A549 (cell line): ENCODE measurements at regions not wholly inside any gene's neighbourhood (a gene's known extent, or its start where the extent isn't known, plus 50 kb on each side); places are given as distances from the start of the nearest gene placed in this dataset.

Source experiments
- ATAC-seq, 2 experiments: fragments of 200-7000 bp in 1 of 2; fragments of >200 bp in 1 of 2; cut with Nextera tagmentation in 1 of 2; cut with Tn5 transposase in 1 of 2; 3 replicates each; pipeline versions ENCODE4 v1.8.0 to v1.9.1; 2018 to 2020; ENCODE audit warnings: mild to moderate bottlenecking in 1 of 2, moderate library complexity in 1 of 2
- CTCF ChIA-PET: fragments of 300-600 bp; sonication (Branson Sonifier 250); formaldehyde crosslinking; extraction: SDS; loops from one replicate; lab custom pipeline; 2021; ENCODE audit warnings: antibody characterized with exemption, inconsistent platforms; lab: Yijun Ruan, JAX
- POLR2A ChIA-PET: fragments of 350-600 bp; formaldehyde crosslinking; extraction: SDS; loops from one replicate; lab custom pipeline; 2021; ENCODE audit warnings: antibody characterized with exemption, inconsistent platforms; lab: Yijun Ruan, JAX
- DNase-seq, 2 experiments: peaks; one replicate each; pipeline versions ENCODE4 v3.0.0 to v3.0.0-alpha.2; 2011 to 2016; ENCODE audit warnings: low read depth in 1 of 2, low spot score in 1 of 2
- FAIRE-seq: peaks from 2 replicates; lab custom pipeline; 2011; peaks lifted over from hg19 to GRCh38; lab: Jason Lieb, UNC
- H3K27ac ChIP-seq, 2 experiments: fragments of >200 bp; sonication (Bioruptor Twin); formaldehyde crosslinking; 3 replicates each; pipeline ENCODE4 v1.5.1; 2016 to 2017
- H3K4me1 ChIP-seq: fragments of >200 bp; sonication (Bioruptor Twin); formaldehyde crosslinking; 3 replicates; pipeline ENCODE4 v1.6.1; 2016
- H3K4me2 ChIP-seq: fragments of >200 bp; sonication (Bioruptor Twin); formaldehyde crosslinking; 3 replicates; pipeline ENCODE4 v1.6.1; 2016
- H3K4me3 ChIP-seq: fragments of >200 bp; sonication (Bioruptor Twin); formaldehyde crosslinking; 3 replicates; pipeline ENCODE4 v1.5.1; 2016
- H3K9me3 ChIP-seq: fragments of >200 bp; sonication (Bioruptor Twin); formaldehyde crosslinking; 3 replicates; pipeline ENCODE4 v1.6.1; 2016
- CHD2 ChIP-seq: fragments of 150-350 bp; IDR thresholded peaks from 2 replicates; pipeline ENCODE4 v1.6.1; 2014; ENCODE audit warnings: low read length; ENCODE audit not compliant: partially characterized antibody
- CTCF ChIP-seq: fragments of >200 bp; sonication (Bioruptor Twin); formaldehyde crosslinking; IDR thresholded peaks from 3 replicates; pipeline ENCODE4 v1.5.1; 2016
- EHF ChIP-seq: fragments of 250-450 bp; sonication (Bioruptor Pico); IDR thresholded peaks from 2 replicates; pipeline ENCODE4 v1.5.0; 2020; ENCODE audit warnings: mild to moderate bottlenecking
- FOSL2 ChIP-seq, 2 experiments: fragments of 450-650 bp in 1 of 2; fragments of >200 bp in 1 of 2; sonication (Bioruptor Twin) in 1 of 2; formaldehyde crosslinking; IDR thresholded peaks; 2 replicates each; pipeline versions ENCODE4 v1.5.0 to v1.6.1; 2016 to 2020; ENCODE audit warnings: mild to moderate bottlenecking in 1 of 2, moderate library complexity in 1 of 2
- KDM5A ChIP-seq: fragments of 200-600 bp; sonication (generic); IDR thresholded peaks from 2 replicates; pipeline ENCODE4 v1.6.1; 2016; ENCODE audit warnings: antibody characterized with exemption, mild to moderate bottlenecking
- MAFK ChIP-seq: fragments of 450-650 bp; IDR thresholded peaks from 2 replicates; pipeline ENCODE4 v1.6.1; 2014; ENCODE audit not compliant: partially characterized antibody
- MAX ChIP-seq: IDR thresholded peaks from 2 replicates; pipeline ENCODE4 v1.6.1; 2012
- MYC ChIP-seq: IDR thresholded peaks from 2 replicates; pipeline ENCODE4 v1.6.1; 2012; ENCODE audit warnings: mild to moderate bottlenecking, inconsistent platforms, low read length, improper control_type of control experiment, borderline replicate concordance
- NFE2L2 ChIP-seq: fragments of 150-350 bp; conservative IDR thresholded peaks from 2 replicates; pipeline ENCODE4 v1.6.1; 2014; ENCODE audit warnings: low read length
- NR3C1 ChIP-seq: fragments of >200 bp; sonication (Bioruptor Twin); formaldehyde crosslinking; IDR thresholded peaks from 3 replicates; pipeline ENCODE4 v1.6.1; 2017
- POLR2AphosphoS2 ChIP-seq: conservative IDR thresholded peaks from 2 replicates; pipeline ENCODE4 v1.6.1; 2012; ENCODE audit warnings: low read length, improper control_type of control experiment, inconsistent platforms
- RARB ChIP-seq: fragments of 250-450 bp; sonication (Bioruptor Pico); IDR thresholded peaks from 2 replicates; pipeline ENCODE4 v1.8.0; 2021; ENCODE audit warnings: mild to moderate bottlenecking, moderate library complexity
- RCOR1 ChIP-seq: fragments of 150-350 bp; IDR thresholded peaks from 2 replicates; pipeline ENCODE4 v1.6.1; 2014; ENCODE audit warnings: antibody characterized with exemption, low read length, low read depth
- TFCP2L1 ChIP-seq: fragments of 250-450 bp; sonication (Bioruptor Pico); IDR thresholded peaks from 2 replicates; pipeline ENCODE4 v1.5.0; 2021; ENCODE audit warnings: mild to moderate bottlenecking
- USF2 ChIP-seq: fragments of 450-650 bp; IDR thresholded peaks from 2 replicates; pipeline ENCODE4 v1.6.1; 2014; ENCODE audit warnings: antibody characterized with exemption
- ZNF302 ChIP-seq: fragments of 250-450 bp; sonication (Bioruptor Pico); IDR thresholded peaks from 2 replicates; pipeline ENCODE4 v1.9.0; 2021; ENCODE audit warnings: inconsistent platforms, mild to moderate bottlenecking, moderate library complexity
- WGBS: methylation state at CpG from one replicate; pipeline ENCODE4 v1.1.6; 2017; ENCODE audit errors: missing lambda C conversion rate; 5-methylcytosine and 5-hydroxymethylcytosine counted together

- ChIA-PET POLR2A (no interaction called here), CTCF (no interaction called here)
- Histone ChIP-seq H3K27ac (no peak overlapping the region), H3K4me3 (no peak overlapping the region), H3K9me3 (no peaks in the 10 kb centered on the region), H3K4me2 (no peak overlapping the region), H3K4me1 (no peaks in the 10 kb centered on the region)
- WGBS, result 51% methylated on average over 6 of the region's 6 CpGs
- FAIRE-seq, result no peak
- ATAC-seq, result no peak
- TF ChIP-seq TFCP2L1 (CRISPR knock-in tag) (no peak), EHF (CRISPR knock-in tag) (no peak), NFE2L2 (no peak), ZNF302 (CRISPR knock-in tag) (no peak)
- DNase-seq, result no peak
Measured at GRCh38 chr6:163688739-163689362, 274.3 kb downstream of the QKI start.

GRCh38 chr6:163687075-163687474 lies 272.6 kb downstream of the QKI start:
- WGBS, result 61% methylated on average over 2 of the region's 2 CpGs
- Histone ChIP-seq H3K4me3 (no peak overlapping the region), H3K9me3 (no peaks in the 10 kb centered on the region)
- DNase-seq, result no peak
- TF ChIP-seq RCOR1, result no peak
- TF ChIP-seq MAFK, result peak; percentile 72
- TF ChIP-seq, all 56 proteins: peak for 1
- Histone ChIP-seq H3K4me1 (no peaks in the 10 kb centered on the region), H3K27ac (no peak overlapping the region), H3K4me2 (no peak overlapping the region)
- no peak for FAIRE-seq
- POLR2A ChIA-PET, result no interaction called here
- CTCF ChIA-PET, result interaction anchor here (1.1 kb wide), 1 partner anchor 10 kb away, joined by 3 read pairs; no protein-coding TSS in a partner anchor
- no peak for ATAC-seq

- ChIA-PET CTCF (interaction anchor here (1.1 kb wide), 1 partner anchor 11 kb away, joined by 3 read pairs; no protein-coding TSS in a partner anchor), POLR2A (no interaction called here)
- no peaks in the 10 kb centered on the region for H3K9me3 ChIP-seq
- no peak for DNase-seq
- no peak for FAIRE-seq
- no peaks in the 10 kb centered on the region for H3K4me1 ChIP-seq
- TF ChIP-seq POLR2AphosphoS2 (no peak), USF2 (no peak), MYC (no peak), FOSL2 (IDR thresholded peaks at IDR 0.05) (no peak), FOSL2 (CRISPR knock-in tag; IDR thresholded peaks at IDR 0.05) (no peak), CHD2 (no peak), MAX (no peak)
- WGBS, result 19% methylated on average over 2 of the region's 2 CpGs
- no peak for ATAC-seq
- H3K27ac ChIP-seq, result no peak overlapping the region
- no peak overlapping the region for H3K4me2 ChIP-seq
- no peak overlapping the region for H3K4me3 ChIP-seq
Measured at GRCh38 chr6:163686301-163686700, 271.8 kb downstream of the QKI start.

GRCh38 chr6:163683105-163683622 lies 268.6 kb downstream of the QKI start:
- WGBS, result 88% methylated on average over 1 of the region's 1 CpG
- TF ChIP-seq CTCF (no peak), NR3C1 (no peak), KDM5A (no peak), RARB (CRISPR knock-in tag) (no peak), MYC (no peak)
- DNase-seq, result no peak
- Histone ChIP-seq H3K27ac (no peak overlapping the region), H3K4me2 (no peak overlapping the region), H3K4me3 (no peak overlapping the region), H3K9me3 (no peaks in the 10 kb centered on the region), H3K4me1 (no peaks in the 10 kb centered on the region)
- no peak for FAIRE-seq
- no peak for ATAC-seq
- POLR2A ChIA-PET, result no interaction called here
- CTCF ChIA-PET, result no interaction called here
